ENCODE measurements at regions not wholly inside any gene's neighbourhood (a gene's known extent, or its start where the extent isn't known, plus 50 kb on each side); places are given as distances from the start of the nearest gene placed in this dataset.
"Not testable (repeated sequence)": the region's sequence is repeated elsewhere in the genome, so short reads cannot be mapped to it uniquely, and the experiment has no call there.

DNA sequence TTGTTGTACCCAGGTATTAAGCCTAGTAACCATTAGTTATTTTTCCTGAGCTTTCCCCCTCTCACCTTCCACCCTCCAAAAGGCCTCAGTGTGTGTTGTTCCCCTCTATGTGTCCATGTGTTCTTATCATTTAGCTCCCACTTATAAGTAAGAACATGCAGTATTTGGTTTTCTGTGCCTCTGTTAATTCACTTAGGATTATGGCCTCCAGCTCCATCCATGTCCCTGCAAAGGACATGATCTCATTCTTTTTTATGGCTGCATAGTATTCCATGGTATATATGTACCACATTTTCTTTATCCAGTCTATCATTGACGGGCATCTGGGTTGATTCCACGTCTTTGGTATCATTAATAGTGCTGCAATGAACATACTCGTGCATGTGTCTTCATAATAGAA is 560.3 kb downstream of the TMEM114 start:
- not testable (repeated sequence) for H3K27me3 ChIP-seq (ENCODE audit: control insufficient read depth in 2 of 2, insufficient read depth in 2 of 2, low read length in 2 of 2); H3K27ac ChIP-seq (ENCODE audit: low read depth in 2 of 2, low read length in 2 of 2); H3K4me1 ChIP-seq (ENCODE audit: control insufficient read depth in 2 of 2, insufficient read depth in 2 of 2, low read length in 2 of 2); H3K9me3 ChIP-seq (ENCODE audit: control insufficient read depth in 2 of 2, low read length in 2 of 2); H3K36me3 ChIP-seq (ENCODE audit: control insufficient read depth in 2 of 2, insufficient read depth in 2 of 2, low read length in 2 of 2); H3K9ac ChIP-seq (ENCODE audit: low read depth in 1 of 2, low read length in 2 of 2); H3K4me3 ChIP-seq (ENCODE audit: low read length in 2 of 2)

DNA sequence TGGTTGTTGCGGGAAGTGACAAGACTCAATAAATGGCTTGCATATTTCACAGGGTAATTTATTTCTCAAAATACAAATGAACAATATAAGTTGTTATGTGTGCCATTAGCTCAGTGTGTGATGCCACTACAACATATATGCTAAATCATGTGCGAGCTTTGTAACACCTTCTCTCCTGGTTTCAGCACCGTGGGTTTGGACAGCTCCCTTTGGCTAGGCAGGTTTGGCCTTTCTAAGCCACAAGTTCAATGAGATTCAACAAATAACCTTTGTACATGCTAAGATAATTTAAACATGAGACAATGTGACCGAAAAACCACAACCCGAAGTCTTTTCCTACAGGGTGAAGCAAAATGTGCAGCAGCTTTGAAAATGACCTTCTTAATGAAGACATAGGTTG is 563.9 kb downstream of the TMEM114 start:
- Histone ChIP-seq H3K27me3 (ENCODE audit: control insufficient read depth in 2 of 2, insufficient read depth in 2 of 2, low read length in 2 of 2) (no peaks in the 10 kb centered on the region), H3K9ac (ENCODE audit: low read depth in 1 of 2, low read length in 2 of 2) (no peak overlapping the region), H3K9me3 (ENCODE audit: control insufficient read depth in 2 of 2, low read length in 2 of 2) (no peaks in the 10 kb centered on the region), H3K27ac (ENCODE audit: low read depth in 2 of 2, low read length in 2 of 2) (no peak overlapping the region), H3K36me3 (ENCODE audit: control insufficient read depth in 2 of 2, insufficient read depth in 2 of 2, low read length in 2 of 2) (no peaks in the 10 kb centered on the region), H3K4me3 (ENCODE audit: low read length in 2 of 2) (no peak overlapping the region), H3K4me1 (ENCODE audit: control insufficient read depth in 2 of 2, insufficient read depth in 2 of 2, low read length in 2 of 2) (no peaks in the 10 kb centered on the region)

DNA sequence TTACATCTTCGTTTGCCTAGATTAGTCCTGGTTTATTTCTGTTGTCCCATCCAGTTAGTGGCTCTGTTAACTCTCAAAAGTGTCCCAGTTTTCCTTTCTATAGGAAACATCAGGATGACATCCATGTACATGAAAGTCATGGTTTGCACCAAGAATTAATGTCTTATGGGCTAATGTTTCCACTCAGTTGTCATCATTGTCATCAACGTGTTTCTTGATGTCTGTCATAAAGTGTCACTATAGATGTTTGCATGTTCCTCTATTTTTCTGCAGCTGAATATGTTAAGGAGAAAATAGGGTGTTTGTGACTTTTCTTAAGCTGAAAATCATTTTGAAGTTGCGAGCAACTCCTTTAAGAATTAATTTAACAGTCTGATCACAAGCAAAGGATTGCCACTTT is 567.0 kb downstream of the TMEM114 start:
- Histone ChIP-seq H3K9me3 (ENCODE audit: control insufficient read depth in 2 of 2, low read length in 2 of 2) (no peaks in the 10 kb centered on the region), H3K27ac (ENCODE audit: low read depth in 2 of 2, low read length in 2 of 2) (no peak overlapping the region), H3K4me1 (ENCODE audit: control insufficient read depth in 2 of 2, insufficient read depth in 2 of 2, low read length in 2 of 2) (no peaks in the 10 kb centered on the region), H3K9ac (ENCODE audit: low read depth in 1 of 2, low read length in 2 of 2) (no peak overlapping the region), H3K36me3 (ENCODE audit: control insufficient read depth in 2 of 2, insufficient read depth in 2 of 2, low read length in 2 of 2) (no peaks in the 10 kb centered on the region), H3K4me3 (ENCODE audit: low read length in 2 of 2) (no peak overlapping the region), H3K27me3 (ENCODE audit: control insufficient read depth in 2 of 2, insufficient read depth in 2 of 2, low read length in 2 of 2) (no peaks in the 10 kb centered on the region)

DNA sequence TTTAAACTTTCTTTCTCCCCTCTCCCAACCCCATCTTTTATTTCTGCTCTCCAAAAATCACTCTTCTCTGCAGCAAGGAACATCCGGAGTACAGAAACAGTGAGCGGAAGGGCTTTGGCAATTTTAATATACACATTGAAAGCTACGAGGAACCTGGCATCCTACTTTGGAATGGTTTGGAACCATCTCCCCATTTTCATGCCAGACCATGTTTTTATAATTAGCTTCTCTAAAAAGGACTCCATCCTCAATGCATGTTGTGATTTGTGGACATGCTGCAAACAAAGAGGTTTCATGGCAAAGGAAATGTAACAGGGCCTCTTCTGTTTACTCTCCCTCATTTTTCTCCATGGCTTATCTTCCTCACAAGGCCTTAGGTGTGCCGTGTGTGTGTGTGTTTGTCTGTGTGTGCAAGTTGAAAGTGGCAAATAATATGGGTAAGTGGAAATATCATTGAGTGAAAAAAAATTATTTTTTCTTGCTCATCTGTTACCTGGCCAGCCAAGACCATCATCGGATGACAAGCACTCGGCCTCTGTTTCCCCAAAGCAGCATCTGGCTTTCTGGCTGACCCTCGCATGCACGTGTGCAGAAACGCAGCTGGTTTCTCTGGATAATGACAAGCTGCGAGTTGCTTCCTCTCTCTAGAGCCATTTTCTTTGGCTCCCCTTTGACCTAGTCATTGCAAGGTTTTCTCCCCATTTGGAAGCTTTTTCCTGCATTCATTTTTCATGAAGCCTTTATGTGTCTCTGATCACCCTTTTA is 585.0 kb downstream of the TMEM114 start:
- no peak overlapping the region for H3K4me3 ChIP-seq (ENCODE audit: low read length in 2 of 2)
- no peaks in the 10 kb centered on the region for H3K9me3 ChIP-seq (ENCODE audit: control insufficient read depth in 2 of 2, low read length in 2 of 2)
- no peaks in the 10 kb centered on the region for H3K36me3 ChIP-seq (ENCODE audit: control insufficient read depth in 2 of 2, insufficient read depth in 2 of 2, low read length in 2 of 2)
- H3K9ac ChIP-seq (ENCODE audit: low read depth in 1 of 2, low read length in 2 of 2), result no peak overlapping the region
- no peak overlapping the region for H3K27ac ChIP-seq (ENCODE audit: low read depth in 2 of 2, low read length in 2 of 2)
- no peaks in the 10 kb centered on the region for H3K4me1 ChIP-seq (ENCODE audit: control insufficient read depth in 2 of 2, insufficient read depth in 2 of 2, low read length in 2 of 2)
- no peaks in the 10 kb centered on the region for H3K27me3 ChIP-seq (ENCODE audit: control insufficient read depth in 2 of 2, insufficient read depth in 2 of 2, low read length in 2 of 2)

DNA sequence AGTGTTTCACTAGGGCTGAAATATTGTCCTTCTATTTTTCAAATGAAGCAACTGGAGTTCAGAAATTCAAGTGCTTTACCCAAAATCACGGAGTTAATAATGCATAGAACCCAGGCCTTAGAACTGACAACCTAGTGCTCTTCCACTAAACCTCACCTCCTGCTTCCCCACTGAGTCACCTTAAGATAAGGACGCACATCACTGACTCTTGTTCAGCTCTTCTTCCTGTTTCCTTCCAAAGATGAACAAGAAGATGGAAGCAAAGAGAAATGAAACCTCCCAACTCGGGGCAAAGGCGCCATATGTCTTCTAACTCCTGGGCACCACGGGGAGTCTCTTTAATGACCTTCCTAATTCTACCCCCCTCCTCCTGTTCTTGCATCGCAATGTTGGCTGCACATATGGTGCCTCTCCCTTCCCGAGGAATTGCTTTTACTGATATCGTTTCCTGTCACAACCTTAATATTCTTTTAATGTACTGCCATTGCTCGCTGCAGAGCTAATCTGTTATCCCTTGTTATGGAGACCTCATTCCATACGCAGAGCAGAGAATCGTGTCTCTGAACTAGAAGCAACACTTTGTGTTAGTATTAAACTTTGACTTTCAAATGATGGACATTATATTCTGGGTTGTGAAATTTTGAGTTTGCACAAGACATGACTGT is 591.4 kb downstream of the TMEM114 start:
- H3K9ac ChIP-seq (ENCODE audit: low read depth in 1 of 2, low read length in 2 of 2), result no peak overlapping the region
- H3K27ac ChIP-seq (ENCODE audit: low read depth in 2 of 2, low read length in 2 of 2), result no peak overlapping the region
- no peaks in the 10 kb centered on the region for H3K9me3 ChIP-seq (ENCODE audit: control insufficient read depth in 2 of 2, low read length in 2 of 2)
- H3K27me3 ChIP-seq (ENCODE audit: control insufficient read depth in 2 of 2, insufficient read depth in 2 of 2, low read length in 2 of 2), result no peaks in the 10 kb centered on the region
- no peak overlapping the region for H3K4me3 ChIP-seq (ENCODE audit: low read length in 2 of 2)
- H3K36me3 ChIP-seq (ENCODE audit: control insufficient read depth in 2 of 2, insufficient read depth in 2 of 2, low read length in 2 of 2), result no peaks in the 10 kb centered on the region
- no peaks in the 10 kb centered on the region for H3K4me1 ChIP-seq (ENCODE audit: control insufficient read depth in 2 of 2, insufficient read depth in 2 of 2, low read length in 2 of 2)

DNA sequence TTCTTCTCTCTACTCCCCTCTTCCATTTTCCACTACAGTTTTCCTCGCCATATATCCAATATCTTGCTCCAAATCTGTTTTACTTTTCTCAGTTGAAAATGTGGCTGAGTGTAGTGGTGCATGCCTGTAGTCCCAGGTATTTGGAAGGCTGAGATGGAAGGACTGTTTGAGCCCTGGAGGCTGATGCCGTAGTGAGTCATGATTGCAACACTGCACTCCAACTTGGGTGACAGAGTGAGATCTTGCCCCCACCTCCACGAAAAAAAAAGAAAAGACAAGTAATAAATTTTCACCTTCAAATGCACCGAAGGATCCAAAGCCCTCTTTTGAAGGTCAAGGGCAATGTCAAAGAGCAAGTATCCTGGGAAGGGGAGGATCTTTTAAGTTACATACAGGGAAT is 592.3 kb downstream of the TMEM114 start:
- H3K4me1 ChIP-seq (ENCODE audit: control insufficient read depth in 2 of 2, insufficient read depth in 2 of 2, low read length in 2 of 2), result no peaks in the 10 kb centered on the region
- H3K9ac ChIP-seq (ENCODE audit: low read depth in 1 of 2, low read length in 2 of 2), result no peak overlapping the region
- no peak overlapping the region for H3K27ac ChIP-seq (ENCODE audit: low read depth in 2 of 2, low read length in 2 of 2)
- no peaks in the 10 kb centered on the region for H3K27me3 ChIP-seq (ENCODE audit: control insufficient read depth in 2 of 2, insufficient read depth in 2 of 2, low read length in 2 of 2)
- no peak overlapping the region for H3K4me3 ChIP-seq (ENCODE audit: low read length in 2 of 2)
- no peaks in the 10 kb centered on the region for H3K36me3 ChIP-seq (ENCODE audit: control insufficient read depth in 2 of 2, insufficient read depth in 2 of 2, low read length in 2 of 2)
- H3K9me3 ChIP-seq (ENCODE audit: control insufficient read depth in 2 of 2, low read length in 2 of 2), result no peaks in the 10 kb centered on the region

DNA sequence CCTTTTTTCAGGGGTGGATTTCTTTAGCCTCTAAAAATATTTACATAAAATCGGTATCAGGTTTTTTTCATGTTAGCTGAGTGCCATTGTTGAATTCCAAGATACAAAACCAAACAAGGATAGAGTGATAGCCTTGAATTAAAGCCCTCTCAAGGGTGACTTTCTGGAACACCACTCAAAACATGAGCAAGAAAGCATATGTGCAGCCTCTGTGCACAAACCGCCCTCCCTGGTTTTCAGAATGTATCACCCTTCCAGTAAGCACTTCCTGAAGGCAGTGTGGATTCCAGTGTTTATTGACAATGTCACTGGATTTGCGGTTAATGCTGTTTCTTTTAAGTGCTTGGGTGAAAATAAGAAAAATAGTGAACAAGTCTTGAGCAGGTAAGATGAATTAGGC is 597.7 kb downstream of the TMEM114 start:
- Histone ChIP-seq H3K4me3 (ENCODE audit: low read length in 2 of 2) (no peak overlapping the region), H3K9me3 (ENCODE audit: control insufficient read depth in 2 of 2, low read length in 2 of 2) (no peaks in the 10 kb centered on the region), H3K4me1 (ENCODE audit: control insufficient read depth in 2 of 2, insufficient read depth in 2 of 2, low read length in 2 of 2) (no peaks in the 10 kb centered on the region), H3K36me3 (ENCODE audit: control insufficient read depth in 2 of 2, insufficient read depth in 2 of 2, low read length in 2 of 2) (no peaks in the 10 kb centered on the region), H3K27ac (ENCODE audit: low read depth in 2 of 2, low read length in 2 of 2) (no peak overlapping the region), H3K27me3 (ENCODE audit: control insufficient read depth in 2 of 2, insufficient read depth in 2 of 2, low read length in 2 of 2) (no peaks in the 10 kb centered on the region), H3K9ac (ENCODE audit: low read depth in 1 of 2, low read length in 2 of 2) (no peak overlapping the region)

DNA sequence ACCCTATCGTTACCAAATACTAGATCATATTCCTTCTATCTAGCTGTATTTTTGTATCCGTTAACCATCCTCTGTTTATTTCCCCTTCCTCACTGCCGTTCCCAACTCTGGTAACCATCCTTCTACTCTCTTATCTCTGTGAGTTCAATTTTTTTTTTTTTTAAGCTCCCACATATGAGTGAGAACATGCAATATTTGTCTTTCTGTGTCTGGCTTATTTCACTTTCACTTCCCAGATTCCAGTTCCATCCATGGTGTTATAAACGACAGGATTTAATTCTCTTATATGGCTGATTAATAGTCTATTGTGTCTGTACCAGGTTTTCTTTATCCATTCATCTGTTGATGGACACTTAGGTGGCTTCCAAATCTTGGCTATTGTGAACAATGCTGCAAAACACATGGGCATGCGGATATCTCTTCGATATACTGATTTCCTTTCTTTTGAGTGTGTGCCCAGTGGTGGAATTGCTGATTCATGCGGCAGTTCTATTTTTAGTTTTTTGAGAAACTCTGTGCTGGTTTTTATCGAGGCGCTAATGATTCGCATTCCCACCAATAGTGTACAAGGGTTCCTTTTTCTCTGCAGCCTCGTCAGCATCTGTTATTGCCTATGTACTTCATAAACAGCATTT is 599.6 kb downstream of the TMEM114 start:
- H3K9ac ChIP-seq (ENCODE audit: low read depth in 1 of 2, low read length in 2 of 2), result no peak overlapping the region
- no peak overlapping the region for H3K4me3 ChIP-seq (ENCODE audit: low read length in 2 of 2)
- no peaks in the 10 kb centered on the region for H3K9me3 ChIP-seq (ENCODE audit: control insufficient read depth in 2 of 2, low read length in 2 of 2)
- no peaks in the 10 kb centered on the region for H3K27me3 ChIP-seq (ENCODE audit: control insufficient read depth in 2 of 2, insufficient read depth in 2 of 2, low read length in 2 of 2)
- no peaks in the 10 kb centered on the region for H3K4me1 ChIP-seq (ENCODE audit: control insufficient read depth in 2 of 2, insufficient read depth in 2 of 2, low read length in 2 of 2)
- H3K27ac ChIP-seq (ENCODE audit: low read depth in 2 of 2, low read length in 2 of 2), result no peak overlapping the region
- no peaks in the 10 kb centered on the region for H3K36me3 ChIP-seq (ENCODE audit: control insufficient read depth in 2 of 2, insufficient read depth in 2 of 2, low read length in 2 of 2)

DNA sequence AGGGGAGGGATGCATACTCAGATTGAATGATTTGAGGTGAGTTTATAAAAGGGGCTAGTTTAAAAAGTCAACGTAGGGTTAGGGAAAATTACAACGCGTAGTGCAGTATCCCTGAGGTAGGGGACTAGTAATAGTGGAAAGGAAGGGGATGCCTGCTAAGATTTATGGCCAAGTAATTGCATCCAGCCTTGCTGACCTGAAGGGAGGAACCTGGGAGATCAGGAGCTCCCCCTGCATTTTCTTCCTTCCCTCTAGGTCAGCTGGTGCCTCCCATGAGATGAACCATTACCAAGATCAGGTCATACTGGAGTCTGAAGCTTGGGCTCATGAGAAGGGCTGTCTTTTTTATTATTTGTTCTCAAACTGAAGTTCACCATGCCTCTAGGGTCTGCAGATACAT is 606.6 kb downstream of the TMEM114 start:
- Histone ChIP-seq H3K36me3 (ENCODE audit: control insufficient read depth in 2 of 2, insufficient read depth in 2 of 2, low read length in 2 of 2) (no peaks in the 10 kb centered on the region), H3K27ac (ENCODE audit: low read depth in 2 of 2, low read length in 2 of 2) (no peak overlapping the region), H3K27me3 (ENCODE audit: control insufficient read depth in 2 of 2, insufficient read depth in 2 of 2, low read length in 2 of 2) (no peaks in the 10 kb centered on the region), H3K4me1 (ENCODE audit: control insufficient read depth in 2 of 2, insufficient read depth in 2 of 2, low read length in 2 of 2) (no peaks in the 10 kb centered on the region), H3K9me3 (ENCODE audit: control insufficient read depth in 2 of 2, low read length in 2 of 2) (no peaks in the 10 kb centered on the region), H3K9ac (ENCODE audit: low read depth in 1 of 2, low read length in 2 of 2) (no peak overlapping the region), H3K4me3 (ENCODE audit: low read length in 2 of 2) (no peak overlapping the region)

DNA sequence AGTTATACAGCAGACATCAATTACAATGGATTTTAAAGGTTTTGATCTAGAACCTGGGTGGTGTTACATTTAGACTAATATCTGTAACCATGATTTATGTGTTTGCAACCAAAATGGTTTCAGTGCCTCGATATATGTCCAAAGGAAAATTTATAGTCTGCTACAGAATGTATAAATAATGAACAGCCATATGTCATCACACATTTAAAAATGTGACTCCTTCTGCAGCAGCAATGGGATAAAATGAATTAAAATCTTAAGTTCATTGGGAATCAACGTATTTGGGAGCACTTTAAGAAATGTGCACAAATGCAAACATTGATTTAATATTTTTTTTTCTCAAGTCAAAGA is 610.2 kb downstream of the TMEM114 start:
- H3K9me3 ChIP-seq (ENCODE audit: control insufficient read depth in 2 of 2, low read length in 2 of 2), result no peaks in the 10 kb centered on the region
- H3K4me3 ChIP-seq (ENCODE audit: low read length in 2 of 2), result no peak overlapping the region
- H3K27ac ChIP-seq (ENCODE audit: low read depth in 2 of 2, low read length in 2 of 2), result no peak overlapping the region
- H3K4me1 ChIP-seq (ENCODE audit: control insufficient read depth in 2 of 2, insufficient read depth in 2 of 2, low read length in 2 of 2), result no peaks in the 10 kb centered on the region
- no peak overlapping the region for H3K9ac ChIP-seq (ENCODE audit: low read depth in 1 of 2, low read length in 2 of 2)
- H3K36me3 ChIP-seq (ENCODE audit: control insufficient read depth in 2 of 2, insufficient read depth in 2 of 2, low read length in 2 of 2), result no peaks in the 10 kb centered on the region
- no peaks in the 10 kb centered on the region for H3K27me3 ChIP-seq (ENCODE audit: control insufficient read depth in 2 of 2, insufficient read depth in 2 of 2, low read length in 2 of 2)
